CD4-positive, alpha-beta memory T cell (primary cell): ENCODE measurements at regions not wholly inside any gene's neighbourhood (a gene's known extent, or its start where the extent isn't known, plus 50 kb on each side); places are given as distances from the start of the nearest gene placed in this dataset.

Experiments
- CTCF ChIA-PET: fragments of 350-600 bp; sonication (Branson Sonifier 250); formaldehyde crosslinking; loops from one replicate; lab custom pipeline; 2021; ENCODE audit warnings: inconsistent platforms; ENCODE audit not compliant: partially characterized antibody; lab: Charles Lee
- POLR2A ChIA-PET: fragments of 350-600 bp; sonication (Branson Sonifier 250); formaldehyde crosslinking; loops from one replicate; lab custom pipeline; 2021; ENCODE audit not compliant: partially characterized antibody; lab: Charles Lee
- DNase-seq, 5 donors: peaks; one replicate each; pipeline versions ENCODE4 v3.0.0 to v3.0.0-alpha.2; 2020 to 2022; ENCODE audit warnings: mixed read lengths in 1 of 5
- H3K27ac ChIP-seq: one replicate; pipeline ENCODE4 v1.7.0; 2013; ENCODE audit warnings: low read depth, low read length
- H3K27me3 ChIP-seq: 2 replicates; pipeline ENCODE4 v1.7.0; 2013; ENCODE audit warnings: mild to moderate bottlenecking, low read length, moderate library complexity; ENCODE audit not compliant: insufficient read depth
- H3K36me3 ChIP-seq: 2 replicates; pipeline ENCODE4 v1.7.0; 2013; ENCODE audit warnings: mild to moderate bottlenecking, low read length, moderate library complexity; ENCODE audit not compliant: insufficient read depth
- H3K4me1 ChIP-seq: 2 replicates; pipeline ENCODE4 v1.7.0; 2013; ENCODE audit warnings: mild to moderate bottlenecking, low read length, moderate library complexity; ENCODE audit not compliant: insufficient read depth
- H3K4me3 ChIP-seq, 2 donors: one replicate each; pipeline ENCODE4 v1.7.0; 2013; ENCODE audit warnings: low read length in 2 of 2, mild to moderate bottlenecking in 1 of 2
- H3K9me3 ChIP-seq, 2 donors: one replicate each; pipeline ENCODE4 v1.7.0; 2013; ENCODE audit warnings: low read length in 2 of 2, control low read depth in 1 of 2; ENCODE audit not compliant: control insufficient read depth in 1 of 2
- H3K27ac Mint-ChIP-seq, 7 donors: one replicate each; pipeline ENCODE4 v1.8.0; 2020 to 2021; ENCODE audit warnings: mixed read lengths in 7 of 7, mild to moderate bottlenecking in 6 of 7, inconsistent platforms in 3 of 7, moderate library complexity in 3 of 7
- H3K27me3 Mint-ChIP-seq, 2 donors: one replicate each; pipeline ENCODE4 v1.8.0; 2020 to 2021; ENCODE audit warnings: mixed read lengths in 2 of 2
- H3K36me3 Mint-ChIP-seq, 2 donors: one replicate each; pipeline ENCODE4 v1.8.0; 2020 to 2021; ENCODE audit warnings: mixed read lengths in 2 of 2, inconsistent platforms in 1 of 2, mild to moderate bottlenecking in 1 of 2
- H3K4me1 Mint-ChIP-seq, 4 donors: one replicate each; pipeline ENCODE4 v1.8.0; 2020 to 2021; ENCODE audit warnings: mixed read lengths in 4 of 4, mild to moderate bottlenecking in 1 of 4
- H3K4me3 Mint-ChIP-seq, 8 donors: one replicate each; pipeline ENCODE4 v1.8.0; 2020 to 2021; ENCODE audit warnings: mixed read lengths in 8 of 8, mild to moderate bottlenecking in 7 of 8, moderate library complexity in 6 of 8, inconsistent platforms in 3 of 8
- H3K9me3 Mint-ChIP-seq, 8 donors: one replicate each; pipeline ENCODE4 v1.8.0; 2020 to 2021; ENCODE audit warnings: mixed read lengths in 8 of 8, mild to moderate bottlenecking in 5 of 8, inconsistent platforms in 3 of 8, moderate library complexity in 1 of 8
- intact Hi-C: fragments of 100-400 bp; cut with micrococcal nuclease; formaldehyde crosslinking; loops from one replicate; pipeline ENCODE4 v1.15.1; 2023

- no peaks in the 10 kb centered on the region for H3K27me3 Mint-ChIP-seq
- Histone ChIP-seq H3K27me3 (no peaks in the 10 kb centered on the region), H3K4me3 (no peak overlapping the region), H3K27ac (no peak overlapping the region), H3K9me3 (no peaks in the 10 kb centered on the region), H3K36me3 (no peaks in the 10 kb centered on the region), H3K4me1 (no peaks in the 10 kb centered on the region)
- ChIA-PET CTCF (no interaction called here), POLR2A (no interaction called here)
- peak overlapping the region in 1 of 7 donors; percentile 66 for H3K27ac Mint-ChIP-seq
- no peak overlapping the region for H3K4me3 Mint-ChIP-seq
- DNase-seq = no peak
- intact Hi-C loops = no loop called here
- H3K36me3 Mint-ChIP-seq = no peaks in the 10 kb centered on the region
- peaks cover 0 to 7% (median 5%) of the 10 kb centered on the region in 8 donors for H3K9me3 Mint-ChIP-seq
- peaks cover 0 to 1% (median 0%) of the 10 kb centered on the region in 4 donors for H3K4me1 Mint-ChIP-seq
Measured at GRCh38 chr10:9615189-9615588, 1402.5 kb upstream of the CELF2 start.

DNA sequence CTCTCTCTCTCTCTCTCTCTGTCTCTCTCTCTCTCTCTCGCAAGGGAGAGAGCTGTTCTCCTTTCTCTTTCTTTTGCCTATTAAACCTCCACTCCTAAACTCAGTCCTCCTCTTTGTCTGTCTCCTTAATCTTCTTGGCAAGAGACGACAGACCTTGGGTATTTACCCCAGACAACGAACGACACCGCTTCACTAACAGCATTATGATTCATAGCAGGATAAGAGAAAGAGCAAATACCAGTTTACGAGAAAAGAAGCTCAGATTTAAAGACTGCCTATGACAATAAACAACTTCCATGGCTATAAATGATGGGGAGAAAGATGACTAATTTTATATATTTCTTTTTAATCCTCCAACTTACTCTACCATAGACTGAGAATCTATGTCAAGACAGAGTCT, 1396.5 kb upstream of the CELF2 start:
- H3K27me3 Mint-ChIP-seq = peaks cover 0 to 1% of the 10 kb centered on the region in 2 donors
- Histone ChIP-seq H3K4me3 (no peak overlapping the region), H3K36me3 (no peaks in the 10 kb centered on the region), H3K27ac (no peak overlapping the region), H3K9me3 (no peaks in the 10 kb centered on the region), H3K4me1 (no peaks in the 10 kb centered on the region), H3K27me3 (no peaks in the 10 kb centered on the region)
- POLR2A ChIA-PET = no interaction called here
- intact Hi-C loops = no loop called here
- H3K9me3 Mint-ChIP-seq = peaks cover 2 to 9% (median 3%) of the 10 kb centered on the region in 8 donors
- CTCF ChIA-PET = no interaction called here
- H3K4me3 Mint-ChIP-seq = no peak overlapping the region
- no peaks in the 10 kb centered on the region for H3K36me3 Mint-ChIP-seq
- no peak for DNase-seq
- H3K4me1 Mint-ChIP-seq = no peaks in the 10 kb centered on the region
- H3K27ac Mint-ChIP-seq = no peak overlapping the region

- POLR2A ChIA-PET = no interaction called here
- no peak overlapping the region for H3K27ac Mint-ChIP-seq
- CTCF ChIA-PET = no interaction called here
Measured at GRCh38 chr10:9625304-9625703, 1392.4 kb upstream of the CELF2 start.

GRCh38 chr10:9634466-9634865, 1383.2 kb upstream of the CELF2 start:
- peaks cover 0 to 2% of the 10 kb centered on the region in 2 donors for H3K27me3 Mint-ChIP-seq
- H3K4me1 ChIP-seq = no peaks in the 10 kb centered on the region
- H3K4me1 Mint-ChIP-seq = no peaks in the 10 kb centered on the region
- H3K4me3 Mint-ChIP-seq = no peak overlapping the region
- H3K27me3 ChIP-seq = no peaks in the 10 kb centered on the region
- no peak overlapping the region for H3K27ac ChIP-seq
- H3K4me3 ChIP-seq = no peak overlapping the region
- no peaks in the 10 kb centered on the region for H3K36me3 ChIP-seq
- CTCF ChIA-PET = no interaction called here
- H3K36me3 Mint-ChIP-seq = no peaks in the 10 kb centered on the region
- no peaks in the 10 kb centered on the region for H3K9me3 ChIP-seq
- POLR2A ChIA-PET = no interaction called here
- intact Hi-C loops = no loop called here
- H3K9me3 Mint-ChIP-seq = peaks cover 0 to 6% (median 0%) of the 10 kb centered on the region in 8 donors
- no peak overlapping the region for H3K27ac Mint-ChIP-seq
- DNase-seq = no peak

More at GRCh38 chr10:9625304-9625703, 1392.4 kb upstream of the CELF2 start:
- Mint-ChIP-seq H3K36me3 (no peaks in the 10 kb centered on the region), H3K4me3 (no peak overlapping the region), H3K4me1 (no peaks in the 10 kb centered on the region), H3K27me3 (peaks cover 0 to 1% of the 10 kb centered on the region in 2 donors), H3K9me3 (peaks cover 0 to 4% (median 1%) of the 10 kb centered on the region in 8 donors)
- intact Hi-C loops = no loop called here
- H3K36me3 ChIP-seq = no peaks in the 10 kb centered on the region
- no peak overlapping the region for H3K4me3 ChIP-seq
- H3K27me3 ChIP-seq = no peaks in the 10 kb centered on the region
- H3K27ac ChIP-seq = no peak overlapping the region
- no peaks in the 10 kb centered on the region for H3K4me1 ChIP-seq
- H3K9me3 ChIP-seq = no peaks in the 10 kb centered on the region
- DNase-seq = no peak

DNA sequence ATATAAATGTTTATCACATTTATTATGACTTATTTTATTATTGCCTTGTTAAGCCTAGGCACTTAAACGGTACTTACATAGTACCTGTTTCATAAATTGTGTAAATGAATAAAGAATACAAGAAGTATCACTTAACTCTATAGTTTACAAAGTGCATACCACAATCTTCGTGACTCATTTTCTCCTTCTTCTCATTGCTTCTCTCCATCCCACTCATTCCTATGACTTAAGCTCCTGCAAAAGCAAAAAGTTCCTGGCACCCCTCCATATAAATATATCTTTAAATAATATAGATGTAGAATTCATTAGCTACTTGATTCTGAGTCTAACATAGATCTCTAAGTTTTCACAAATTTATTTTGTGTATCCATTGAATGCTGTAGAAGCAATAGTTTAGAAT, 1382.0 kb upstream of the CELF2 start:
- no peaks in the 10 kb centered on the region for H3K4me1 ChIP-seq
- no peaks in the 10 kb centered on the region for H3K36me3 Mint-ChIP-seq
- peaks cover 0 to 3% (median 0%) of the 10 kb centered on the region in 8 donors for H3K9me3 Mint-ChIP-seq
- H3K4me3 ChIP-seq = no peak overlapping the region
- no peaks in the 10 kb centered on the region for H3K27me3 ChIP-seq
- H3K27ac Mint-ChIP-seq = no peak overlapping the region
- no peak for DNase-seq
- H3K4me1 Mint-ChIP-seq = no peaks in the 10 kb centered on the region
- intact Hi-C loops = no loop called here
- H3K36me3 ChIP-seq = no peaks in the 10 kb centered on the region
- ChIA-PET CTCF (no interaction called here), POLR2A (no interaction called here)
- H3K27ac ChIP-seq = no peak overlapping the region
- H3K4me3 Mint-ChIP-seq = no peak overlapping the region
- no peaks in the 10 kb centered on the region for H3K9me3 ChIP-seq
- H3K27me3 Mint-ChIP-seq = peaks cover 0 to 2% of the 10 kb centered on the region in 2 donors

DNA sequence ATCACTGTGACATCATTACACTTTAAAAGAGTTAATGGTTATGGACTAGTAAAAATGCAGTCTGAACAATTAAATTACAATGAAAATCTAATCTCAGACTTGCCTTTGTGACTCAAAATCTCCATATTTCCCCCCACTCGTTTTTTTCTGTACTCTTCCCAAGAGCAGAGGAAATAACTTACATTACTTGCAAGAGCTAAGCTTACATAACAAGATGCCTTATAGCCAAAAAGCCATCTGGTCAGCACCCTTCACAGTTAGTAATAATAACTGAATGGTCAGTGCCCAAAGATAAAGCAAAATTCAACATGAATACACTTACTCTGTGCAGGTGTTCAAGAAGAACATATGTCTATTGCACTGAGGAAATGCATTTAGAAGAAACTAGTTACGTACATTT, 1381.5 kb upstream of the CELF2 start:
- Mint-ChIP-seq H3K27ac (no peak overlapping the region), H3K36me3 (no peaks in the 10 kb centered on the region), H3K4me1 (no peaks in the 10 kb centered on the region), H3K27me3 (peaks cover 0 to 2% of the 10 kb centered on the region in 2 donors), H3K4me3 (no peak overlapping the region), H3K9me3 (peaks cover 0 to 3% (median 0%) of the 10 kb centered on the region in 8 donors)
- H3K36me3 ChIP-seq = no peaks in the 10 kb centered on the region
- H3K9me3 ChIP-seq = no peaks in the 10 kb centered on the region
- POLR2A ChIA-PET = no interaction called here
- H3K27me3 ChIP-seq = no peaks in the 10 kb centered on the region
- CTCF ChIA-PET = no interaction called here
- H3K27ac ChIP-seq = no peak overlapping the region
- H3K4me3 ChIP-seq = no peak overlapping the region
- no peak for DNase-seq
- intact Hi-C loops = no loop called here
- H3K4me1 ChIP-seq = no peaks in the 10 kb centered on the region

DNA sequence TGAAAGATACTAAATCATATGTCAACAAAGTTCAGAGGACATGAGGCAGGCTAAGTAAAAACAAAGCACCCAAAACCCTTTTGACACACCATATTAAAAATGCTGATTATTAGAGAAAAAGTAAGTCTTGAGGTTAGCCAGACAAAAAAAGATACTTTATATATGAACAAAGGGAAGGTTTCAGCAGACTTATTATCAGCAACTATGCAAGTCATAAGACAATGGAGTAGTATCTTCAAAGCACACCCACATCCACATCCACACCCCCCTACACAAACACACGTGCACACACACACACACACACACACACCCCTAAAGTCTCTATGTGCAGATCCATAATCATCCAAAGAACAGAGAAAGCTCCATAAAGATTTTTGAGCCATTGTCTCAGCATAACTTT, 1373.9 kb upstream of the CELF2 start:
- Mint-ChIP-seq H3K27me3 (no peaks in the 10 kb centered on the region), H3K9me3 (peaks cover 0 to 16% (median 6%) of the 10 kb centered on the region in 8 donors), H3K4me1 (no peaks in the 10 kb centered on the region), H3K27ac (no peak overlapping the region), H3K4me3 (no peak overlapping the region), H3K36me3 (no peaks in the 10 kb centered on the region)
- H3K27ac ChIP-seq = no peak overlapping the region
- intact Hi-C loops = no loop called here
- no peaks in the 10 kb centered on the region for H3K27me3 ChIP-seq
- POLR2A ChIA-PET = no interaction called here
- H3K36me3 ChIP-seq = no peaks in the 10 kb centered on the region
- no peak overlapping the region for H3K4me3 ChIP-seq
- no peaks in the 10 kb centered on the region for H3K9me3 ChIP-seq
- DNase-seq = no peak
- CTCF ChIA-PET = no interaction called here
- H3K4me1 ChIP-seq = no peaks in the 10 kb centered on the region

DNA sequence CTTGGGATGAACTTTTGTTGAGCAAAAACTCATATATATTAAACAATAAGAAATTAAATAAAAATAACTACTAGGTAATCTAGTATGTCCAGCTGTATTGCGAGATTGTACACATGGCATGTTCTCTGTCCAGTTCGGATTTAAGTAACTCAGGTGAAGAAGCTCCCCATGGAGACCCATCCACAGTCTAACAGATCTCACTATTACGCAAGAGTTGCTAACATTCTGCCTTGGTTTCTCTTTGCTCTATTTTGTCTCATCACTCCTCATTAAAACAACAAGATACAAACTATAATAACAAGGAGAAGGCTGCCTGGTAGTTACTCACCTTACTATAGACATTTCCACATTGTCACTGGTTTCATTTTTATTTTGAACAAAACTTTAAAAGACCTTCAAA, 1372.3 kb upstream of the CELF2 start:
- Histone ChIP-seq H3K27me3 (no peaks in the 10 kb centered on the region), H3K27ac (no peak overlapping the region), H3K4me1 (no peaks in the 10 kb centered on the region), H3K4me3 (no peak overlapping the region), H3K36me3 (no peaks in the 10 kb centered on the region), H3K9me3 (no peaks in the 10 kb centered on the region)
- CTCF ChIA-PET = no interaction called here
- no peak overlapping the region for H3K4me3 Mint-ChIP-seq
- no peak overlapping the region for H3K27ac Mint-ChIP-seq
- H3K36me3 Mint-ChIP-seq = no peaks in the 10 kb centered on the region
- POLR2A ChIA-PET = no interaction called here
- no peaks in the 10 kb centered on the region for H3K27me3 Mint-ChIP-seq
- H3K4me1 Mint-ChIP-seq = no peaks in the 10 kb centered on the region
- H3K9me3 Mint-ChIP-seq = peaks cover 0 to 16% (median 6%) of the 10 kb centered on the region in 8 donors
- DNase-seq = no peak
- intact Hi-C loops = no loop called here
